GM12874 (cell line): ENCODE measurements at regions not wholly inside any gene's neighbourhood (a gene's known extent, or its start where the extent isn't known, plus 50 kb on each side); places are given as distances from the start of the nearest gene placed in this dataset.

ENCODE experiments used
- TF ChIP-seq, protein P1 (sequence below): IDR thresholded peaks from 2 replicates; pipeline ENCODE4 v1.5.1; 2011; ENCODE audit warnings: low read depth, mild to moderate bottlenecking, control low read depth, low read length, moderate library complexity; ENCODE audit not compliant: insufficient read depth

DNA sequence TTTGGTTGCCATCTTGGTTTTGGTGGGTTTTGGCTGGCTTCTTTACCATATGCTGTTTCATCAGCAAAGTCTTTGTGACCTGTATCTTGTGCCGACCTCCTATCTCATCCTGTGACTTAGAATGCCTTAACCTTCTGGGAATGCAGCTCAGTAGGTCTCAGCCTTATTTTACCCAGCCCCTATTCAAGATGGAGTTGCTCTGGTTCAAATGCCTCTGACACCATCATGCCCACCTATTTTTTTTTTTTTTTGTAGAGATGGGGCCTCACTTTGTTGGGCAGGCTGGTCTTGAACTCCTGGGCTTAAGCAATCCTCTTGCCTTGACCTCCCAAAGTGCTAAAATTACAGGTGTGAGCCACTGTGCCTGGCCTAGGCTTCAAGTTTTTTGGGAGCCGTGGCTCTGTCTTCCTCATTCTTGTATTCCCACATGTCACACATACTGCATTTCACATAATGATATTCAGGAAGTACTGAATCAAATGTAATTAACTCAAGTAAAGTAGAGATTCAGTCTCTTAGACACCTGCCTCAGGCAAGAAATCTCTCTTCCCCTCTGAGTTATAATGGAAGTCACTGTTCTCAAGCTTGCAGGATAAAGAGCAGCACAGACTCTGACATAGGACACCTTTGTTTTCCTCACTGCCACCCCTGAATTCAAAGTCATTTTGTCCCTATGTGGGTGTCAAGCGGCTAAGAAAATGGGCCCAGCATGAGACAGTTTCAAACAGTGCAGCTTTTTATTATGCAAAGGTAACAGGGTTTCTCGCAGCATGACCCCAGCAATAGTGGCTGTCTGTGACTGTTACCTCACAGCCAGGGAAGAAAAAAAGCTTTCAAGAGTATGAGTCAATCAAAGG lies 159.0 kb downstream of the PTPN11 start:
- TF ChIP-seq, protein P1, sequence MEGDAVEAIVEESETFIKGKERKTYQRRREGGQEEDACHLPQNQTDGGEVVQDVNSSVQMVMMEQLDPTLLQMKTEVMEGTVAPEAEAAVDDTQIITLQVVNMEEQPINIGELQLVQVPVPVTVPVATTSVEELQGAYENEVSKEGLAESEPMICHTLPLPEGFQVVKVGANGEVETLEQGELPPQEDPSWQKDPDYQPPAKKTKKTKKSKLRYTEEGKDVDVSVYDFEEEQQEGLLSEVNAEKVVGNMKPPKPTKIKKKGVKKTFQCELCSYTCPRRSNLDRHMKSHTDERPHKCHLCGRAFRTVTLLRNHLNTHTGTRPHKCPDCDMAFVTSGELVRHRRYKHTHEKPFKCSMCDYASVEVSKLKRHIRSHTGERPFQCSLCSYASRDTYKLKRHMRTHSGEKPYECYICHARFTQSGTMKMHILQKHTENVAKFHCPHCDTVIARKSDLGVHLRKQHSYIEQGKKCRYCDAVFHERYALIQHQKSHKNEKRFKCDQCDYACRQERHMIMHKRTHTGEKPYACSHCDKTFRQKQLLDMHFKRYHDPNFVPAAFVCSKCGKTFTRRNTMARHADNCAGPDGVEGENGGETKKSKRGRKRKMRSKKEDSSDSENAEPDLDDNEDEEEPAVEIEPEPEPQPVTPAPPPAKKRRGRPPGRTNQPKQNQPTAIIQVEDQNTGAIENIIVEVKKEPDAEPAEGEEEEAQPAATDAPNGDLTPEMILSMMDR = no peak

DNA sequence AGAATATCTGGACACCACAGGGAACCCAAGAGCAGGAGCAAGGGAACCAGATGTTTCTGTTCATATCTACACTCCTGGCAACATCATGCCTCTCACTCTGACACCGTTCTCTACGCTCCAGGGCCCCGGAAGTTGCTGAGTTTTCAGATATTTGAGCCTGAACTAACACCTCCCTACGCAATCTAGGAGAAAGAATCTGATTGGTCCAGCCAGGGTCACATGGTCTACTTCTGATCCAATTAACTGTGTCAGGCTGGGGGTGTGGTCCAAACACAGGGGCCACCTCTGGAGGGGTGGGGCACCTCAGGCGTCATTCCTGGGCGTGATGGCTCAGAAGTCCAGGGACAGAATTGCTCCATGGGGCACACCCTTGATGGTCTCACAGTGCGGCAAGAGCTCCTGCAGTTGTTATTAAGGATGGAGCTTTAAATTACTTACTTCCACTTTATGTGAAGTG lies 165.5 kb downstream of the PTPN11 start:
- TF ChIP-seq, protein P1 = no peak

DNA sequence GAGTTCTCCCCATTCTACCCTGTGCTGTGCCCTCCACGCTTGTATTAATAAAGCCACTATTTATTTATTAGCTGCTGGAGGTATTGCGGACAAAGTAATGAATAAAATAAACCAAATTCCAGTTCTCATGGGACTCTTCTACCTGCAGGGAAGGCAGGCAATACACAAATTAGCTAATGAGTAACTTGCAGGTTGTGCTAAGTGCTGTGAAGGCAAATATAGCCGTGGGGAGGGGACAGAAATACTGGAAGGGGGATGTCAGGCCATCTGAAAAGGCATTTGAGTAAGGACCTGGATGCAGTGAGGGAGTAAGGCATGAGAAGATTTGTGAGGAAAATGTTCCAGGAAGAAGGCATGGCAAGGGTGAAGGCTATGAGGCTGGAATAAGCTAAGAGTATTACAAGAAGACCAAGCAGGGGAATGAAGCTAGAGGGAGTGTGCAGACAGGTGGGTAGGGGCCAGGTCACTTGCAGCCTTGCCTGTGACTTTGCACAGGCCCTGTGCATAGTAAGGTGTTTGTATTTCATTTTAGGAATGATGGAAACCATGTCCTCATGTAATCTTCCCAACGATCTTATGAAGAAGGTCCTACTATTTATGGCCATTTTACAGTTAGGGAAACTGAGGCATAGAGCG lies 167.5 kb downstream of the PTPN11 start:
- TF ChIP-seq, protein P1 = no peak

DNA sequence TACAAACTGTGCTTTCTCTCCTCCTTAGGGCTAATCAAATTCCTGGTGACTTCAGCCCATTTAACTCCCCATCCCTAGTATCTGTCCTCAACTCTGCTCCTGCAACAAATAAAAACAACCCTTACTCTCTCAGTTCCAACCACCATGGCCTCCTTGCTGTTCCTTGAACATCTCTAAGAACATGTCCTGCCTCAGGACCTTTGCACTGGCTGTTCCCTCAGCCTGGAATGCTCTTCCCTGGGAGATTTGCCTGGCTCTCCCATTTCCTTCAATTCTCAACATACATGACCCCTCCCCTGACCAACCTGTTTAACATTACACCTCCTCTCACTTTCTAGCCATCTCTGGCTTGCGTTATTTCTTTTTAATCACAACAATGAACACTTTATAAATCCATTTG lies 170.5 kb downstream of the PTPN11 start:
- TF ChIP-seq, protein P1 = no peak

DNA sequence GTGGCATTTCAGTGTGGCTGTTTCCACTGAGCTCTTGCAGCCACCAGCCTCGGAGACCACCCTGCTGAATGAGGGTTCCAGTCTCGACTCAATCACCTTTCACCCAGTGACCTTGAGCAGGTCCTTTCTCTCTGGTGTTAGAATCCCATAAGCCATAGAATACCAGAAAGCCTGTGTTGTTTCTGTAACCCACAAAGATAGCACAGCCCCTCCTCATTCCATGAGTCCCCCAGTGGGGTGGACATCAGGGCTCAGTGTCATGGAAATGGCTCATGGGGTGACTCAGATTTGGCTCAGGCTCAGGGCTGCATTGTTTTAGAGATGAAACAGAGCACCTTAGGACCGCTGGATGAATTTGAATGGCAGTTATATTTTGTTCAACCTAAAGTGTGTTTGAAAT lies 171.5 kb downstream of the PTPN11 start:
- TF ChIP-seq, protein P1 = no peak

DNA sequence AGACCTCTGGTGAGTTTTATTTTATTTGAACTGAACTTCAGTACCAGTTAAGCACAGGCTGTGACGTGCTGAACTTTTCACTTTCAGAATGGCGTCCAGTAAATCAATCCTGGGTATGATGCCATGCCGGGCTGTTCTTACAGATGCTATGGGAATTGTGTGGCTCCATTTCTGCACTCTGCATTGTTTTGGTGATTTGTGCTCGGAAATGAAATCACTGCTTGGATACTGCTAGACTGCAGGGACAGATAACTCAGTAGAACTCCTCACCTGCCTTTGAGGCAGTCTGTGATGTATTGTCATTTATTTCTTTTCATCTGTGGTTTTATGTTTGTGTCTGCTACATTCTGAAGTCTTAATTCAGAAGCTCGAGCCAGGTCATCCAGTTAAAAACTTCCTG lies 172.7 kb downstream of the PTPN11 start:
- TF ChIP-seq, protein P1 = no peak

DNA sequence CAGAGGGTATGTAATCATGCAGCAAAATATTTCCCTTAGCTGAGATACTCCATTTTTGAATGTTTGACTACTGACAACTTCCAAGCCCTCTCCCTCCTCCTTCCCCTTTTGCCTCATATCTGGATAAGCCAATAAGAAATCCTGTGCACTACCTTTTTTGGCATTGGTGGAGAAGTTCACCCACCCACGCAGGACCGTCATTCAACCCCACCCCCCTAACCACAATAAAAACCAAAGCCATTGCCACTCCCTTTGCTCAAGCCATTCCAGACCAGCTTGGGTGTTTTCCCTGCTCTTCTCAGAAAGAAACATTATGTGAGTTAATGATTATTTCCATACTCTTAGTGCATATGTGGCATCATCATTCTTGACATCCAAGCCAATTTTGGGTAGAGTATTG lies 176.7 kb downstream of the PTPN11 start:
- TF ChIP-seq, protein P1 = no peak
